SK-N-SH treated with all-trans-retinoic acid at 6 μM for 48 hours (cell line): ENCODE measurements at regions not wholly inside any gene's neighbourhood (a gene's known extent, or its start where the extent isn't known, plus 50 kb on each side); places are given as distances from the start of the nearest gene placed in this dataset.

Source experiments
- ARNTL ChIP-seq: fragments of 450-650 bp; formaldehyde crosslinking; IDR thresholded peaks from 2 replicates; pipeline ENCODE4 v1.5.0; 2020; ENCODE audit warnings: low read depth, mild to moderate bottlenecking, moderate library complexity, borderline replicate concordance
- OSR1 ChIP-seq: fragments of 250-450 bp; sonication (Bioruptor Pico); IDR thresholded peaks from 2 replicates; pipeline ENCODE4 v1.8.0; 2022; ENCODE audit warnings: moderate library complexity, mild to moderate bottlenecking, inconsistent platforms
- PATZ1 ChIP-seq: fragments of 250-450 bp; sonication (Bioruptor Pico); IDR thresholded peaks from 2 replicates; pipeline ENCODE4 v1.8.0; 2020; ENCODE audit warnings: mild to moderate bottlenecking, moderate library complexity, borderline replicate concordance
- RARB ChIP-seq: fragments of 250-450 bp; sonication (Bioruptor Pico); IDR thresholded peaks from 2 replicates; pipeline ENCODE4 v1.8.0; 2021; ENCODE audit warnings: mild to moderate bottlenecking, moderate library complexity
- TSHZ2 ChIP-seq: fragments of 250-450 bp; sonication (Bioruptor Pico); IDR thresholded peaks from 2 replicates; pipeline ENCODE4 v1.5.0; 2020; ENCODE audit warnings: mild to moderate bottlenecking, moderate library complexity
- ZNF70 ChIP-seq: fragments of 450-650 bp; formaldehyde crosslinking; IDR thresholded peaks from 2 replicates; pipeline ENCODE4 v1.5.0; 2020; ENCODE audit warnings: mild to moderate bottlenecking, moderate library complexity

DNA sequence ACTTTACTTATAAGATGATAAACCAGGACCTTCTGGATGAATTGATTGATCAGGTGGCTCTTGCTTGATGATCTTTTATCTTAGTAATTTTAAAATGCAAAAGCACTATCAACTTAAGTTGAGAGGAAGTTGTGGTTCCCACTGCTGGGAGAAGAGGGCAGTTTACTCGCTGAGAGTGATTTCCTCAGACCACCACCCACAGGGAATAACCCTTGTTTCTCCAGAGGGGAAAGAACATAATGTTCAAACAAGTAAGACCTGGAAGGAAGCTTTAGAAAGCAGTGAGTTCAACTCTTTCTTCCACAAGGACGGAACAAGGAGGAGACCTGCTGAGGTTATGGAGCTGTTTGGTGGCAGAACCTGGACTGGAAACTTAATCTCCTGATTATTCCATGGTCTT lies 138.7 kb downstream of the FAM204A start:
- TF ChIP-seq RARB (CRISPR knock-in tag), result no peak
- TF ChIP-seq OSR1 (CRISPR knock-in tag), result no peak
- no peak for TF ChIP-seq PATZ1
- no peak for TF ChIP-seq ARNTL (CRISPR knock-in tag)
- no peak for TF ChIP-seq ZNF70 (CRISPR knock-in tag)
- no peak for TF ChIP-seq TSHZ2 (CRISPR knock-in tag)
